ENCODE measurements at regions not wholly inside any gene's neighbourhood (a gene's known extent, or its start where the extent isn't known, plus 50 kb on each side); places are given as distances from the start of the nearest gene placed in this dataset.

DNA sequence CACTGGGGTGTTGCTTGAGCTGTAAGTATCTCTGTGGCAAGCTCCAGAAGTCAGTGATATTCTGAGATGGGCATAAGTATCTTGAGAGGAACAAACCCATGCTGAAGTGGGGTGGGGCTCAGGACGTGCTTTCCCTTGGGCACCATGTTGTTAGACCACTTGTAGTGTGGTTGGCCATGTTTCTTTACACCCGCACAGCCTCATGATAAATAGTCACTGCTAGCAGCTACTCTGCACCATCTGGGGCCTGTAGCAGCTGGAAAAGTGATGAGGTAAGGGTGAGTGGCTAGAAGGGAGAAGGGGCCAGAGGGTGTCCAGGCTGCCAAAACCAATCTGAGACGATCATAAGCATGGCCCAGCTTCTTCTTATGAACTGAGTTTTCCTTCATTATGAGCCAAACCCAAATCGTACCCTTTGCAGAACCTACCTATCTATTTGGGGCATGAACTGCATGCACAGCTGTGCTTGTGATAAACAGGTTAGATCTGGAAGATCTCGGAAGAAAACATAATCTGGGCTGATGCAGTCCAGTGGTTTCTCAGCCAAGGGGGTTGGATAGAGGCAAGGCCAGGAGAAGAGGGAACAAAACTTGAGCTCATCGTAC, 91.9 kb upstream of the IRF2BP2 start:
- ChIA-PET CTCF (interaction anchor here (1.2 to 2.7 kb wide), 4 partner anchors 9 to 382 kb away, joined by 3 to 8 read pairs (median 6); no protein-coding TSS in a partner anchor), POLR2A (interaction anchor here (0.6 kb wide), 1 partner anchor 14 kb away, joined by 3 read pairs; no protein-coding TSS in a partner anchor)
- Histone ChIP-seq H3K27me3 (ENCODE audit: insufficient read depth) (no peaks in the 10 kb centered on the region), H3K36me3 (replicated peaks in 1 of 2; ENCODE audit: control insufficient read depth in 1 of 2, insufficient read depth in 2 of 2, low read length in 1 of 2) (no peaks in the 10 kb centered on the region), H3K27ac (ENCODE audit: low read depth in 2 of 2, low read length in 1 of 2) (no peak overlapping the region), H3K9me2 (no peaks in the 10 kb centered on the region), H3F3A (replicated peaks; ENCODE audit: insufficient read depth) (peaks cover 5% of the 10 kb centered on the region), H3K4me3 (ENCODE audit: low read depth in 2 of 2, low read length in 1 of 2) (no peak overlapping the region), H3K9me3 (no peaks in the 10 kb centered on the region), H3K4me1 (ENCODE audit: control insufficient read depth in 1 of 2, insufficient read depth in 2 of 2, low read depth in 1 of 2, low read length in 1 of 2) (peaks cover 8 to 11% of the 10 kb centered on the region in 2 experiments), H3K79me2 (ENCODE audit: insufficient read depth) (no peaks in the 10 kb centered on the region), H3K4me2 (no peak overlapping the region), H2AFZ (ENCODE audit: low read depth) (no peak overlapping the region), H4K20me1 (ENCODE audit: insufficient read depth) (no peaks in the 10 kb centered on the region), H3K9ac (no peak overlapping the region)
- DNase-seq, result no peak
- no peak for TF ChIP-seq REST (IDR thresholded peaks at IDR 0.05; ENCODE audit: low read depth, low read length)
- WGBS (ENCODE audit: low lambda C conversion rate), result 93% methylated on average over 6 of the region's 6 CpGs

GRCh38 chr1:234699795-234700665, 90.1 kb upstream of the IRF2BP2 start:
- Histone ChIP-seq H3K27me3 (ENCODE audit: insufficient read depth) (no peaks in the 10 kb centered on the region), H3K4me1 (ENCODE audit: control insufficient read depth in 1 of 2, insufficient read depth in 2 of 2, low read depth in 1 of 2, low read length in 1 of 2) (peaks cover 8 to 11% of the 10 kb centered on the region in 2 experiments), H4K20me1 (ENCODE audit: insufficient read depth) (no peaks in the 10 kb centered on the region), H2AFZ (ENCODE audit: low read depth) (no peak overlapping the region), H3K4me3 (ENCODE audit: low read depth in 2 of 2, low read length in 1 of 2) (no peak overlapping the region), H3K79me2 (ENCODE audit: insufficient read depth) (no peaks in the 10 kb centered on the region), H3K9me3 (no peaks in the 10 kb centered on the region), H3K36me3 (replicated peaks in 1 of 2; ENCODE audit: control insufficient read depth in 1 of 2, insufficient read depth in 2 of 2, low read length in 1 of 2) (no peaks in the 10 kb centered on the region), H3F3A (replicated peaks; ENCODE audit: insufficient read depth) (peaks cover 5% of the 10 kb centered on the region), H3K27ac (ENCODE audit: low read depth in 2 of 2, low read length in 1 of 2) (peak overlapping the region; percentile 41 to 58; a peak in 3 of 4 replicates), H3K4me2 (peak overlapping the region; percentile 41; the same call in 1 of the 2 replicates), H3K9me2 (no peaks in the 10 kb centered on the region), H3K9ac (no peak overlapping the region)
- 48% methylated on average over 5 of the region's 7 CpGs for WGBS (ENCODE audit: low lambda C conversion rate)
- POLR2A ChIA-PET, result interaction anchor here (0.8 kb wide), 1 partner anchor 87 kb away, joined by 3 read pairs; no protein-coding TSS in a partner anchor
- peak; percentile 36 for DNase-seq
- CTCF ChIA-PET, result interaction anchor here (1.2 kb wide), 1 partner anchor 42 kb away, joined by 3 read pairs; no protein-coding TSS in a partner anchor
- TF ChIP-seq CTCF (IDR thresholded peaks at IDR 0.05) (no peak), SMC3 (IDR thresholded peaks at IDR 0.05; ENCODE audit: low read depth, low read length) (no peak), RAD21 (IDR thresholded peaks at IDR 0.05; ENCODE audit: low read length) (0 out of 2 replicates have a peak, but pooled peaks have one; percentile 1), EP300 (IDR thresholded peaks at IDR 0.05; ENCODE audit: borderline replicate concordance in 1 of 2, low read depth in 1 of 2, low read length in 1 of 2) (peak; percentile 43 to 67; a peak in 2 of 4 replicates), NFIC (IDR thresholded peaks at IDR 0.05; ENCODE audit: borderline replicate concordance) (peak; percentile 13; the same call in 1 of the 2 replicates), TCF12 (IDR thresholded peaks at IDR 0.05) (peak; percentile 89), MXI1 (IDR thresholded peaks at IDR 0.05; ENCODE audit: low read depth, low read length) (peak; percentile 53; the same call in 1 of the 2 replicates), EZH2phosphoT487 (IDR thresholded peaks at IDR 0.05; ENCODE audit: borderline replicate concordance, low read depth) (no peak), JUND (IDR thresholded peaks at IDR 0.05) (peak; percentile 71), YY1 (IDR thresholded peaks at IDR 0.05; ENCODE audit: low read depth) (no peak), FOSL2 (IDR thresholded peaks at IDR 0.05; ENCODE audit: borderline replicate concordance, low read depth) (peak; percentile 52; the same call in 1 of the 2 replicates), SIN3A (IDR thresholded peaks at IDR 0.05; ENCODE audit: borderline replicate concordance, low read depth, low read length) (0 out of 2 replicates have a peak, but pooled peaks have one; percentile 56), RXRA (IDR thresholded peaks at IDR 0.05; ENCODE audit: borderline replicate concordance, low read depth) (peak; percentile 28; the same call in 1 of the 2 replicates)
- TF ChIP-seq, protein P1, sequence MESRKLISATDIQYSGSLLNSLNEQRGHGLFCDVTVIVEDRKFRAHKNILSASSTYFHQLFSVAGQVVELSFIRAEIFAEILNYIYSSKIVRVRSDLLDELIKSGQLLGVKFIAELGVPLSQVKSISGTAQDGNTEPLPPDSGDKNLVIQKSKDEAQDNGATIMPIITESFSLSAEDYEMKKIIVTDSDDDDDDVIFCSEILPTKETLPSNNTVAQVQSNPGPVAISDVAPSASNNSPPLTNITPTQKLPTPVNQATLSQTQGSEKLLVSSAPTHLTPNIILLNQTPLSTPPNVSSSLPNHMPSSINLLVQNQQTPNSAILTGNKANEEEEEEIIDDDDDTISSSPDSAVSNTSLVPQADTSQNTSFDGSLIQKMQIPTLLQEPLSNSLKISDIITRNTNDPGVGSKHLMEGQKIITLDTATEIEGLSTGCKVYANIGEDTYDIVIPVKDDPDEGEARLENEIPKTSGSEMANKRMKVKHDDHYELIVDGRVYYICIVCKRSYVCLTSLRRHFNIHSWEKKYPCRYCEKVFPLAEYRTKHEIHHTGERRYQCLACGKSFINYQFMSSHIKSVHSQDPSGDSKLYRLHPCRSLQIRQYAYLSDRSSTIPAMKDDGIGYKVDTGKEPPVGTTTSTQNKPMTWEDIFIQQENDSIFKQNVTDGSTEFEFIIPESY (IDR thresholded peaks at IDR 0.05; ENCODE audit: borderline replicate concordance, low read depth), result no peak

Measured in SK-N-SH (cell line).